Stomach smooth muscle (tissue), 2 donors: ENCODE measurements at regions not wholly inside any gene's neighbourhood (a gene's known extent, or its start where the extent isn't known, plus 50 kb on each side); places are given as distances from the start of the nearest gene placed in this dataset.
"Not testable (repeated sequence)": the region's sequence is repeated elsewhere in the genome, so short reads cannot be mapped to it uniquely, and the experiment has no call there.

ENCODE experiments used
- H3K27ac ChIP-seq: one replicate; pipeline ENCODE4 v1.7.0; 2013; ENCODE audit warnings: mild to moderate bottlenecking, low read length, inconsistent platforms
- H3K27me3 ChIP-seq, 2 donors: one replicate each; pipeline ENCODE4 v1.7.0; 2013; ENCODE audit warnings: low read length in 2 of 2; ENCODE audit not compliant: insufficient read depth in 2 of 2, control insufficient read depth in 1 of 2
- H3K36me3 ChIP-seq, 2 donors: one replicate each; pipeline ENCODE4 v1.7.0; 2013; ENCODE audit warnings: low read length in 2 of 2; ENCODE audit not compliant: control insufficient read depth in 2 of 2, insufficient read depth in 2 of 2
- H3K4me1 ChIP-seq: one replicate; pipeline ENCODE4 v1.7.0; 2013; ENCODE audit warnings: low read length; ENCODE audit not compliant: control insufficient read depth, insufficient read depth
- H3K4me3 ChIP-seq, 2 donors: one replicate each; pipeline ENCODE4 v1.7.0; 2013; ENCODE audit warnings: low read length in 2 of 2
- H3K9ac ChIP-seq, 2 donors: one replicate each; pipeline ENCODE4 v1.7.0; 2013; ENCODE audit warnings: low read length in 2 of 2, mild to moderate bottlenecking in 1 of 2
- H3K9me3 ChIP-seq, 2 donors: one replicate each; pipeline ENCODE4 v1.7.0; 2013; ENCODE audit warnings: low read length in 2 of 2; ENCODE audit not compliant: control insufficient read depth in 2 of 2
- donor health status: healthy.
- donor health status: Pancreatic carcinoma.

- H3K27ac ChIP-seq, H3K36me3 ChIP-seq, H3K27me3 ChIP-seq, H3K9me3 ChIP-seq, H3K4me3 ChIP-seq, H3K4me1 ChIP-seq, H3K9ac ChIP-seq: not testable (repeated sequence)
Observed at GRCh38 chr9:30366140-30366539, 2018.3 kb upstream of the ACO1 start.

GRCh38 chr9:30382271-30382670 is 2002.2 kb upstream of the ACO1 start:
- H3K36me3 ChIP-seq: no peaks in the 10 kb centered on the region
- H3K4me1 ChIP-seq: no peaks in the 10 kb centered on the region
- no peak overlapping the region for H3K27ac ChIP-seq

GRCh38 chr9:30410273-30410672 is 1974.2 kb upstream of the ACO1 start:
- Histone ChIP-seq H3K9ac (no peak overlapping the region), H3K4me1 (no peaks in the 10 kb centered on the region), H3K36me3 (no peaks in the 10 kb centered on the region), H3K9me3 (no peaks in the 10 kb centered on the region), H3K27me3 (no peaks in the 10 kb centered on the region), H3K27ac (no peak overlapping the region), H3K4me3 (no peak overlapping the region)

More at GRCh38 chr9:30382271-30382670, 2002.2 kb upstream of the ACO1 start:
- H3K27me3 ChIP-seq: no peaks in the 10 kb centered on the region
- H3K9ac ChIP-seq: no peak overlapping the region
- no peaks in the 10 kb centered on the region for H3K9me3 ChIP-seq
- no peak overlapping the region for H3K4me3 ChIP-seq

- Histone ChIP-seq H3K9me3 (no peaks in the 10 kb centered on the region), H3K4me1 (no peaks in the 10 kb centered on the region), H3K27ac (no peak overlapping the region), H3K9ac (no peak overlapping the region), H3K36me3 (no peaks in the 10 kb centered on the region), H3K4me3 (no peak overlapping the region), H3K27me3 (no peaks in the 10 kb centered on the region)
Observed at GRCh38 chr9:30411571-30411970, 1972.9 kb upstream of the ACO1 start.

- H3K9ac ChIP-seq: no peak overlapping the region
- H3K27ac ChIP-seq: no peak overlapping the region
- no peaks in the 10 kb centered on the region for H3K4me1 ChIP-seq
- H3K4me3 ChIP-seq: no peak overlapping the region
- no peaks in the 10 kb centered on the region for H3K27me3 ChIP-seq
- H3K36me3 ChIP-seq: no peaks in the 10 kb centered on the region
- H3K9me3 ChIP-seq: no peaks in the 10 kb centered on the region
Observed at GRCh38 chr9:30459156-30459555, 1925.3 kb upstream of the ACO1 start.

- Histone ChIP-seq H3K9me3 (no peaks in the 10 kb centered on the region), H3K4me1 (no peaks in the 10 kb centered on the region), H3K27me3 (no peaks in the 10 kb centered on the region), H3K9ac (no peak overlapping the region), H3K36me3 (no peaks in the 10 kb centered on the region), H3K27ac (no peak overlapping the region), H3K4me3 (no peak overlapping the region)
Observed at GRCh38 chr9:30476826-30477225, 1907.6 kb upstream of the ACO1 start.

- no peaks in the 10 kb centered on the region for H3K9me3 ChIP-seq
Observed at GRCh38 chr9:30478684-30479083, 1905.8 kb upstream of the ACO1 start.

GRCh38 chr9:30482499-30482898 is 1901.9 kb upstream of the ACO1 start:
- Histone ChIP-seq H3K4me3 (no peak overlapping the region), H3K27ac (no peak overlapping the region), H3K4me1 (no peaks in the 10 kb centered on the region), H3K27me3 (no peaks in the 10 kb centered on the region), H3K9ac (no peak overlapping the region), H3K9me3 (no peaks in the 10 kb centered on the region), H3K36me3 (no peaks in the 10 kb centered on the region)

More at GRCh38 chr9:30478684-30479083, 1905.8 kb upstream of the ACO1 start:
- Histone ChIP-seq H3K36me3 (no peaks in the 10 kb centered on the region), H3K4me3 (no peak overlapping the region), H3K27ac (no peak overlapping the region), H3K27me3 (no peaks in the 10 kb centered on the region), H3K9ac (no peak overlapping the region), H3K4me1 (no peaks in the 10 kb centered on the region)

GRCh38 chr9:30484690-30485089 is 1899.8 kb upstream of the ACO1 start:
- no peaks in the 10 kb centered on the region for H3K36me3 ChIP-seq
- H3K4me3 ChIP-seq: no peak overlapping the region
- H3K9ac ChIP-seq: no peak overlapping the region
- no peaks in the 10 kb centered on the region for H3K27me3 ChIP-seq
- H3K27ac ChIP-seq: no peak overlapping the region
- no peaks in the 10 kb centered on the region for H3K4me1 ChIP-seq
- H3K9me3 ChIP-seq: no peaks in the 10 kb centered on the region

- H3K9ac ChIP-seq: no peak overlapping the region
- H3K4me1 ChIP-seq: no peaks in the 10 kb centered on the region
- no peaks in the 10 kb centered on the region for H3K27me3 ChIP-seq
- no peak overlapping the region for H3K27ac ChIP-seq
- no peaks in the 10 kb centered on the region for H3K36me3 ChIP-seq
- H3K4me3 ChIP-seq: no peak overlapping the region
- no peaks in the 10 kb centered on the region for H3K9me3 ChIP-seq
Observed at GRCh38 chr9:30504502-30504905, 1879.9 kb upstream of the ACO1 start.

GRCh38 chr9:30505311-30505710 is 1879.1 kb upstream of the ACO1 start:
- H3K27ac ChIP-seq: no peak overlapping the region
- H3K4me3 ChIP-seq: no peak overlapping the region
- no peaks in the 10 kb centered on the region for H3K27me3 ChIP-seq
- no peaks in the 10 kb centered on the region for H3K36me3 ChIP-seq
- H3K9ac ChIP-seq: no peak overlapping the region
- no peaks in the 10 kb centered on the region for H3K9me3 ChIP-seq
- no peaks in the 10 kb centered on the region for H3K4me1 ChIP-seq
